SK-N-SH (cell line): ENCODE measurements at regions not wholly inside any gene's neighbourhood (a gene's known extent, or its start where the extent isn't known, plus 50 kb on each side); places are given as distances from the start of the nearest gene placed in this dataset.

Source experiments
- CTCF ChIA-PET: fragments of 300-600, 350-600 bp; formaldehyde crosslinking; extraction: SDS; loops from one replicate; lab custom pipeline; 2021; lab: Yijun Ruan, JAX
- POLR2A ChIA-PET: fragments of 350-600 bp; sonication (Branson Sonifier 250); formaldehyde crosslinking; extraction: SDS; loops from one replicate; lab custom pipeline; 2020; ENCODE audit warnings: antibody characterized with exemption, inconsistent platforms; lab: Yijun Ruan, JAX
- DNase-seq: peaks from one replicate; pipeline ENCODE4 v3.0.0; 2012
- H2AFZ ChIP-seq: fragments of 200-600 bp; sonication (generic); 2 replicates; pipeline ENCODE4 v1.8.1; 2016; ENCODE audit warnings: antibody characterized with exemption, mild to moderate bottlenecking, low read depth
- H3F3A ChIP-seq: fragments of 200-600 bp; sonication (generic); replicated peaks from 2 replicates; pipeline ENCODE3; 2016; ENCODE audit warnings: antibody characterized with exemption, mild to moderate bottlenecking; ENCODE audit not compliant: insufficient read depth
- H3K27ac ChIP-seq, 2 experiments: fragments of 200-500 bp in 1 of 2; fragments of 200-600 bp in 1 of 2; sonication (Bioruptor generic) in 1 of 2; sonication (generic), shearing (Covaris generic) in 1 of 2; 2 replicates each; pipeline versions ENCODE4 v1.5.1 to v1.6.1; 2014 to 2016; ENCODE audit warnings: low read depth in 2 of 2, inconsistent platforms in 1 of 2, low read length in 1 of 2, mild to moderate bottlenecking in 1 of 2, mixed read lengths in 1 of 2
- H3K27me3 ChIP-seq: fragments of 200-600 bp; sonication (generic), shearing (Covaris generic); 2 replicates; pipeline ENCODE4 v1.6.1; 2016; ENCODE audit warnings: mixed run types; ENCODE audit not compliant: insufficient read depth
- H3K36me3 ChIP-seq, 2 experiments: fragments of 200-500 bp in 1 of 2; fragments of 200-600 bp in 1 of 2; sonication (Bioruptor generic) in 1 of 2; sonication (generic) in 1 of 2; replicated peaks in 1 of 2; 2 replicates each; pipeline versions ENCODE3 to v1.5.1; 2014 to 2016; ENCODE audit warnings: low read length in 1 of 2, mild to moderate bottlenecking in 1 of 2; ENCODE audit not compliant: insufficient read depth in 2 of 2, control insufficient read depth in 1 of 2
- H3K4me1 ChIP-seq, 2 experiments: fragments of 200-500 bp in 1 of 2; fragments of 200-600 bp in 1 of 2; sonication (Bioruptor generic) in 1 of 2; sonication (generic), shearing (Covaris generic) in 1 of 2; 2 replicates each; pipeline versions ENCODE4 v1.5.1 to v1.6.1; 2014 to 2016; ENCODE audit warnings: low read depth in 1 of 2, low read length in 1 of 2, mixed run types in 1 of 2; ENCODE audit not compliant: insufficient read depth in 2 of 2, control insufficient read depth in 1 of 2
- H3K4me2 ChIP-seq: fragments of 200-600 bp; sonication (generic), shearing (Covaris generic); 2 replicates; pipeline ENCODE4 v1.6.1; 2017; ENCODE audit warnings: mixed run types
- H3K4me3 ChIP-seq, 2 experiments: fragments of 200-500 bp in 1 of 2; fragments of 200-600 bp in 1 of 2; sonication (Bioruptor generic) in 1 of 2; sonication (generic), shearing (Covaris generic) in 1 of 2; 2 replicates each; pipeline versions ENCODE4 v1.5.1 to v1.8.1; 2014 to 2016; ENCODE audit warnings: low read depth in 2 of 2, inconsistent platforms in 1 of 2, low read length in 1 of 2, mild to moderate bottlenecking in 1 of 2, mixed read lengths in 1 of 2, moderate library complexity in 1 of 2
- H3K79me2 ChIP-seq: fragments of 200-600 bp; sonication (generic); 2 replicates; pipeline ENCODE4 v1.8.1; 2017; ENCODE audit warnings: mild to moderate bottlenecking; ENCODE audit not compliant: insufficient read depth
- H3K9ac ChIP-seq: fragments of 200-600 bp; sonication (generic); 2 replicates; pipeline ENCODE4 v1.6.1; 2017; ENCODE audit warnings: mixed run types
- H3K9me2 ChIP-seq: fragments of 200-600 bp; sonication (generic); 2 replicates; pipeline ENCODE4 v1.6.1; 2017; ENCODE audit warnings: mixed run types
- H3K9me3 ChIP-seq: fragments of 200-600 bp; sonication (generic); 2 replicates; pipeline ENCODE4 v1.6.1; 2017; ENCODE audit warnings: mixed run types, mild to moderate bottlenecking, moderate library complexity
- H4K20me1 ChIP-seq: fragments of 200-600 bp; sonication (generic); 2 replicates; pipeline ENCODE4 v1.6.1; 2017; ENCODE audit warnings: mild to moderate bottlenecking, mixed run types; ENCODE audit not compliant: insufficient read depth
- CHD2 ChIP-seq: fragments of 150-350 bp; IDR thresholded peaks from 2 replicates; pipeline ENCODE4 v1.6.1; 2018; ENCODE audit warnings: low read length; ENCODE audit not compliant: partially characterized antibody
- FOSL2 ChIP-seq: IDR thresholded peaks from 2 replicates; pipeline ENCODE4 v1.4.0; 2012; ENCODE audit warnings: low read depth, mild to moderate bottlenecking, moderate library complexity, borderline replicate concordance
- FOXJ3 ChIP-seq: sonication (generic); formaldehyde crosslinking; IDR thresholded peaks from 2 replicates; pipeline ENCODE4 v1.5.1; 2020; ENCODE audit warnings: mild to moderate bottlenecking, missing genetic modification reagents
- GATA2 ChIP-seq: sonication (generic); formaldehyde crosslinking; IDR thresholded peaks from 2 replicates; pipeline ENCODE4 v1.5.0; 2020; ENCODE audit warnings: mild to moderate bottlenecking, missing genetic modification reagents
- MEF2A ChIP-seq: IDR thresholded peaks from 2 replicates; pipeline ENCODE4 v1.4.0; 2012; ENCODE audit warnings: low read depth, borderline replicate concordance
- MXI1 ChIP-seq: IDR thresholded peaks from 2 replicates; pipeline ENCODE4 v1.6.1; 2012; ENCODE audit warnings: mild to moderate bottlenecking, low read depth, low read length, improper control_type of control experiment
- NFIC ChIP-seq: IDR thresholded peaks from 2 replicates; pipeline ENCODE4 v1.4.0; 2012; ENCODE audit warnings: borderline replicate concordance
- PBX3 ChIP-seq: IDR thresholded peaks from 2 replicates; pipeline ENCODE4; 2012
- RCOR1 ChIP-seq: fragments of 150-350 bp; IDR thresholded peaks from 2 replicates; pipeline ENCODE4 v1.6.1; 2017; ENCODE audit warnings: antibody characterized with exemption, low read length
- RXRA ChIP-seq: IDR thresholded peaks from 2 replicates; pipeline ENCODE4 v1.4.0; 2012; ENCODE audit warnings: low read depth, mild to moderate bottlenecking, borderline replicate concordance
- SMC3 ChIP-seq: IDR thresholded peaks from 2 replicates; pipeline ENCODE4 v1.6.1; 2012; ENCODE audit warnings: low read depth, low read length, improper control_type of control experiment
- TAF1 ChIP-seq: IDR thresholded peaks from 2 replicates; pipeline ENCODE4 v1.6.1; 2012; ENCODE audit warnings: low read depth, mild to moderate bottlenecking, low read length, moderate library complexity, borderline replicate concordance
- USF1 ChIP-seq: IDR thresholded peaks from 2 replicates; pipeline ENCODE4 v1.4.0; 2012; ENCODE audit warnings: low read depth, borderline replicate concordance
- YY1 ChIP-seq: IDR thresholded peaks from 2 replicates; pipeline ENCODE4 v1.4.0; 2012; ENCODE audit warnings: low read depth, mild to moderate bottlenecking
- ZBTB33 ChIP-seq: IDR thresholded peaks from 2 replicates; pipeline ENCODE4 v1.4.0; 2012; ENCODE audit warnings: low read depth, borderline replicate concordance
- WGBS: methylation state at CpG from one replicate; pipeline ENCODE4 v1.1.6; 2017; ENCODE audit warnings: low lambda C conversion rate; 5-methylcytosine and 5-hydroxymethylcytosine counted together
- TF ChIP-seq, protein P1 (sequence below): fragments of 150-350 bp; IDR thresholded peaks from 2 replicates; pipeline ENCODE4 v1.6.1; 2016; ENCODE audit warnings: mild to moderate bottlenecking, low read depth, low read length
- TF ChIP-seq, protein P2 (sequence below): fragments of 150-350 bp; IDR thresholded peaks from 2 replicates; pipeline ENCODE4 v1.6.1; 2017; ENCODE audit warnings: antibody characterized with exemption, low read length, low read depth, borderline replicate concordance
- TF ChIP-seq, protein P3 (sequence below): fragments of 200-600 bp; sonication (generic); IDR thresholded peaks from 2 replicates; pipeline ENCODE4 v1.6.1; 2017; ENCODE audit warnings: antibody characterized with exemption, mild to moderate bottlenecking, moderate library complexity

- Histone ChIP-seq H3K9ac (no peak overlapping the region), H3K9me2 (no peaks in the 10 kb centered on the region), H3K27ac (no peak overlapping the region), H2AFZ (no peak overlapping the region), H3K4me3 (no peak overlapping the region), H3K36me3 (no peaks in the 10 kb centered on the region), H3K4me1 (no peaks in the 10 kb centered on the region), H3K4me2 (no peak overlapping the region), H4K20me1 (no peaks in the 10 kb centered on the region), H3K27me3 (no peaks in the 10 kb centered on the region; the same call in 1 of the 2 replicates), H3K9me3 (no peaks in the 10 kb centered on the region), H3K79me2 (no peaks in the 10 kb centered on the region), H3F3A (no peaks in the 10 kb centered on the region)
- 25% methylated on average over 4 of the region's 4 CpGs for WGBS
- CTCF ChIA-PET: no interaction called here
- TF ChIP-seq MEF2A (no peak), FOXJ3 (no peak), ZBTB33 (no peak), MXI1 (no peak), GATA2 (no peak), RCOR1 (no peak)
- TF ChIP-seq, protein P1, sequence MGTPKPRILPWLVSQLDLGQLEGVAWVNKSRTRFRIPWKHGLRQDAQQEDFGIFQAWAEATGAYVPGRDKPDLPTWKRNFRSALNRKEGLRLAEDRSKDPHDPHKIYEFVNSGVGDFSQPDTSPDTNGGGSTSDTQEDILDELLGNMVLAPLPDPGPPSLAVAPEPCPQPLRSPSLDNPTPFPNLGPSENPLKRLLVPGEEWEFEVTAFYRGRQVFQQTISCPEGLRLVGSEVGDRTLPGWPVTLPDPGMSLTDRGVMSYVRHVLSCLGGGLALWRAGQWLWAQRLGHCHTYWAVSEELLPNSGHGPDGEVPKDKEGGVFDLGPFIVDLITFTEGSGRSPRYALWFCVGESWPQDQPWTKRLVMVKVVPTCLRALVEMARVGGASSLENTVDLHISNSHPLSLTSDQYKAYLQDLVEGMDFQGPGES: no peak
- POLR2A ChIA-PET: no interaction called here
- no peak for DNase-seq
Observed at GRCh38 chr9:107833295-107833694, 343.7 kb upstream of the KLF4 start.

DNA sequence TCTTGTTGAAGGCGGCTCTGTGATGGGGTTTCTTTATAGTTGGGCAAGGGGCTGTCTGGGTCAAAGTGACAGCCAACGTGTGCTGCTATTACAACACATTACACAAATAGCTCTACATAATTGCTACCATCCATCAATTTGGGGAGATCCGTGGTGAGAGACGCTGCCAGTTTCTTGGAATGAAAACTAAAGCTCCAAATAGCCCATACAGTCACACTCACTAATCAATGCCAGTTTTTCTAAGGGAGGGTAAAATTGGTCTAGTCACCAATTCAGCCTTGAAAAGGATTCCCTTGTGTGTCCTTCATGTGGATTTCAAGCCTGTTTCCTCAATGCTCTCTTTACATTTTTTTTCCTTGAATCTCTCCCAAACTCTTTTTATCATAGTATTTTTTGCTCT, 343.3 kb upstream of the KLF4 start:
- Histone ChIP-seq H3K36me3 (no peaks in the 10 kb centered on the region), H3K27ac (no peak overlapping the region), H4K20me1 (no peaks in the 10 kb centered on the region), H2AFZ (no peak overlapping the region), H3K27me3 (no peaks in the 10 kb centered on the region; the same call in 1 of the 2 replicates), H3K9me2 (no peaks in the 10 kb centered on the region), H3K4me2 (no peak overlapping the region), H3K4me1 (no peaks in the 10 kb centered on the region), H3K9me3 (no peaks in the 10 kb centered on the region), H3K79me2 (no peaks in the 10 kb centered on the region), H3K4me3 (no peak overlapping the region), H3K9ac (no peak overlapping the region), H3F3A (no peaks in the 10 kb centered on the region)
- POLR2A ChIA-PET: no interaction called here
- 9% methylated on average over 4 of the region's 4 CpGs for WGBS
- no peak for DNase-seq
- TF ChIP-seq, protein P2, sequence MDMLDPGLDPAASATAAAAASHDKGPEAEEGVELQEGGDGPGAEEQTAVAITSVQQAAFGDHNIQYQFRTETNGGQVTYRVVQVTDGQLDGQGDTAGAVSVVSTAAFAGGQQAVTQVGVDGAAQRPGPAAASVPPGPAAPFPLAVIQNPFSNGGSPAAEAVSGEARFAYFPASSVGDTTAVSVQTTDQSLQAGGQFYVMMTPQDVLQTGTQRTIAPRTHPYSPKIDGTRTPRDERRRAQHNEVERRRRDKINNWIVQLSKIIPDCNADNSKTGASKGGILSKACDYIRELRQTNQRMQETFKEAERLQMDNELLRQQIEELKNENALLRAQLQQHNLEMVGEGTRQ: no peak
- no peak for TF ChIP-seq NFIC
- no peak for TF ChIP-seq FOXJ3
- no peak for TF ChIP-seq FOSL2
- no peak for TF ChIP-seq TAF1
- no peak for TF ChIP-seq USF1
- TF ChIP-seq CHD2: no peak
- no peak for TF ChIP-seq SMC3
- TF ChIP-seq RXRA: no peak
- TF ChIP-seq, protein P3, sequence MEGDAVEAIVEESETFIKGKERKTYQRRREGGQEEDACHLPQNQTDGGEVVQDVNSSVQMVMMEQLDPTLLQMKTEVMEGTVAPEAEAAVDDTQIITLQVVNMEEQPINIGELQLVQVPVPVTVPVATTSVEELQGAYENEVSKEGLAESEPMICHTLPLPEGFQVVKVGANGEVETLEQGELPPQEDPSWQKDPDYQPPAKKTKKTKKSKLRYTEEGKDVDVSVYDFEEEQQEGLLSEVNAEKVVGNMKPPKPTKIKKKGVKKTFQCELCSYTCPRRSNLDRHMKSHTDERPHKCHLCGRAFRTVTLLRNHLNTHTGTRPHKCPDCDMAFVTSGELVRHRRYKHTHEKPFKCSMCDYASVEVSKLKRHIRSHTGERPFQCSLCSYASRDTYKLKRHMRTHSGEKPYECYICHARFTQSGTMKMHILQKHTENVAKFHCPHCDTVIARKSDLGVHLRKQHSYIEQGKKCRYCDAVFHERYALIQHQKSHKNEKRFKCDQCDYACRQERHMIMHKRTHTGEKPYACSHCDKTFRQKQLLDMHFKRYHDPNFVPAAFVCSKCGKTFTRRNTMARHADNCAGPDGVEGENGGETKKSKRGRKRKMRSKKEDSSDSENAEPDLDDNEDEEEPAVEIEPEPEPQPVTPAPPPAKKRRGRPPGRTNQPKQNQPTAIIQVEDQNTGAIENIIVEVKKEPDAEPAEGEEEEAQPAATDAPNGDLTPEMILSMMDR: no peak
- TF ChIP-seq GATA2: no peak
- TF ChIP-seq MXI1: no peak
- TF ChIP-seq YY1: no peak
- no peak for TF ChIP-seq PBX3
- CTCF ChIA-PET: no interaction called here
